Neural crest cell (in vitro differentiated cells): ENCODE measurements at regions not wholly inside any gene's neighbourhood (a gene's known extent, or its start where the extent isn't known, plus 50 kb on each side); places are given as distances from the start of the nearest gene placed in this dataset.
A peak's percentile ranks its signal among the peaks of the same experiment; 100 is the strongest.

Source experiments
- DNase-seq: peaks from one replicate; pipeline ENCODE4 v3.0.0; 2021; ENCODE audit warnings: low read depth, mixed read lengths, low spot score
- H3K27ac Mint-ChIP-seq: one replicate; pipeline ENCODE4 v1.8.0; 2021; ENCODE audit warnings: mild to moderate bottlenecking, mixed read lengths; ENCODE audit not compliant: unreplicated experiment
- H3K27me3 Mint-ChIP-seq: 2 replicates; pipeline ENCODE4 v1.8.0; 2021; ENCODE audit warnings: low read depth, mild to moderate bottlenecking, mixed read lengths
- H3K36me3 Mint-ChIP-seq: 2 replicates; pipeline ENCODE4 v1.8.0; 2021; ENCODE audit warnings: low read depth, mild to moderate bottlenecking, mixed read lengths
- H3K4me1 Mint-ChIP-seq: 2 replicates; pipeline ENCODE4 v1.8.0; 2021; ENCODE audit warnings: mixed read lengths
- H3K4me3 Mint-ChIP-seq: one replicate; pipeline ENCODE4 v1.8.0; 2021; ENCODE audit warnings: mild to moderate bottlenecking, mixed read lengths
- H3K9me3 Mint-ChIP-seq: 2 replicates; pipeline ENCODE4 v1.8.0; 2021; ENCODE audit warnings: mixed read lengths
- TF ChIP-seq, protein P1 (sequence below): fragments of 200-600 bp; sonication (generic); conservative IDR thresholded peaks from 2 replicates; pipeline ENCODE4 v1.5.0; 2021; ENCODE audit warnings: antibody characterized with exemption, mild to moderate bottlenecking

DNA sequence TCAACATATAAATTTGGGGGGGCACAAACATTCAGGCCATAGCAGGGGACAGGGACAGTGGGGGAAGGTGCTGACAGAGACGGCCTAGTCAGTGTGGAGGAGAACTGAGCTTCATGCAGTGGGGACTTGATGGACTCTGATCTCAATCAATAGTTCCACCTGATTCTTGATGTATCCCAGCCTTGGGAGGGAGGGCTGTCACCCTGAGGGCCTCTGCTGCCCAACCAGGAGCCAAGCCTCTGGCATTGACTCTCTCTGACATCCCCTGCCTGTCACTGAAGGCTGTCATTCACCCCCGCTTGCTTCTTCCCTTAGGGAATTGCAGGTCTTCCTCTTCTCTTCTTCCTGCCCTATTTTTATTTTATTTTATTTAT lies 180.6 kb upstream of the TAB2 start:
- Mint-ChIP-seq H3K4me3 (no peak overlapping the region), H3K36me3 (peaks cover 3% of the 10 kb centered on the region), H3K27ac (no peak overlapping the region), H3K9me3 (peaks cover 6% of the 10 kb centered on the region), H3K27me3 (no peaks in the 10 kb centered on the region), H3K4me1 (peaks cover 6% of the 10 kb centered on the region)
- TF ChIP-seq, protein P1, sequence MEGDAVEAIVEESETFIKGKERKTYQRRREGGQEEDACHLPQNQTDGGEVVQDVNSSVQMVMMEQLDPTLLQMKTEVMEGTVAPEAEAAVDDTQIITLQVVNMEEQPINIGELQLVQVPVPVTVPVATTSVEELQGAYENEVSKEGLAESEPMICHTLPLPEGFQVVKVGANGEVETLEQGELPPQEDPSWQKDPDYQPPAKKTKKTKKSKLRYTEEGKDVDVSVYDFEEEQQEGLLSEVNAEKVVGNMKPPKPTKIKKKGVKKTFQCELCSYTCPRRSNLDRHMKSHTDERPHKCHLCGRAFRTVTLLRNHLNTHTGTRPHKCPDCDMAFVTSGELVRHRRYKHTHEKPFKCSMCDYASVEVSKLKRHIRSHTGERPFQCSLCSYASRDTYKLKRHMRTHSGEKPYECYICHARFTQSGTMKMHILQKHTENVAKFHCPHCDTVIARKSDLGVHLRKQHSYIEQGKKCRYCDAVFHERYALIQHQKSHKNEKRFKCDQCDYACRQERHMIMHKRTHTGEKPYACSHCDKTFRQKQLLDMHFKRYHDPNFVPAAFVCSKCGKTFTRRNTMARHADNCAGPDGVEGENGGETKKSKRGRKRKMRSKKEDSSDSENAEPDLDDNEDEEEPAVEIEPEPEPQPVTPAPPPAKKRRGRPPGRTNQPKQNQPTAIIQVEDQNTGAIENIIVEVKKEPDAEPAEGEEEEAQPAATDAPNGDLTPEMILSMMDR, result no peak
- no peak for DNase-seq

DNA sequence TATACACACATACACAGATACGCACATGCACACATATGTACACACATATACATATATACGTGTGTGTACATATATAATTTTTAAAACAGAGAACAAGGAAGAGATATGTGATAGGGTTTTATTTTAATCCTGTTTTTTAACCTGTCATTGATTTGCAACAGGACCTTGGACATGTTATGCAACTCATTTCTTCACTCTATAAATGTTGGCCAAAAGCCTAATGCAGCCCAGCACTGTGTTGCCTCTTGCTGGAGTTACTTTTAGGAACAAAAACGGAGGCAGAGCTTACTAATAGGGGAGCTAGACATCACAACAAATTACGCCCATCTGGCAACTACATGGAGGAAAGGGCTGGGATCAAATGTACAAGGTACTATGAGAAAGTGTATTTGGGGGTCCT lies 179.9 kb upstream of the TAB2 start:
- Mint-ChIP-seq H3K27ac (no peak overlapping the region), H3K4me3 (no peak overlapping the region), H3K4me1 (peaks cover 6% of the 10 kb centered on the region)

DNA sequence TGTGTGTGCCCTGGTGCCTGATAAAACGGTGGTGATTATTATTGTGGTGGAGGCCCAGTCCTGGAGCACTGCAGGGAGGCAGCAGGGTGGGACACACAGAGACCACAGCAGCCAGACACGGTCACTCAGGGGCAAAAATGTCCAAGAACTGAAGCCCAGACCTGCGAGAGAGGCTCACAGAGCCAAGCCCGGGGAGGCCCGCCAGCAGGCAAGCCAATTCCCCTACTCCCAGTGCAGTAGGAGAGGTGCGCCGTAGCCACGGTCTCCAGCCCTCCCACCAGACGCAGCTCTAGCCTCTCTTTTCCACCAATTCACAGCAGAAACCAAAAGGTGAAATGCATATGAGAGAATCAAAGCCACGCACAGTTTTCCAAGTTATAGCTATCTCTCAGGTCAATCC lies 179.4 kb upstream of the TAB2 start:
- no peak overlapping the region for H3K4me3 Mint-ChIP-seq
- TF ChIP-seq, protein P1, result no peak
- peaks cover 3% of the 10 kb centered on the region for H3K36me3 Mint-ChIP-seq
- no peaks in the 10 kb centered on the region for H3K27me3 Mint-ChIP-seq
- H3K27ac Mint-ChIP-seq, result no peak overlapping the region
- DNase-seq, result no peak
- peaks cover 6% of the 10 kb centered on the region for H3K4me1 Mint-ChIP-seq
- no peaks in the 10 kb centered on the region for H3K9me3 Mint-ChIP-seq

More for the DNA sequence above, 179.9 kb upstream of the TAB2 start:
- Mint-ChIP-seq H3K36me3 (peaks cover 3% of the 10 kb centered on the region), H3K27me3 (no peaks in the 10 kb centered on the region), H3K9me3 (no peaks in the 10 kb centered on the region)
- DNase-seq, result no peak
- TF ChIP-seq, protein P1, result no peak

DNA sequence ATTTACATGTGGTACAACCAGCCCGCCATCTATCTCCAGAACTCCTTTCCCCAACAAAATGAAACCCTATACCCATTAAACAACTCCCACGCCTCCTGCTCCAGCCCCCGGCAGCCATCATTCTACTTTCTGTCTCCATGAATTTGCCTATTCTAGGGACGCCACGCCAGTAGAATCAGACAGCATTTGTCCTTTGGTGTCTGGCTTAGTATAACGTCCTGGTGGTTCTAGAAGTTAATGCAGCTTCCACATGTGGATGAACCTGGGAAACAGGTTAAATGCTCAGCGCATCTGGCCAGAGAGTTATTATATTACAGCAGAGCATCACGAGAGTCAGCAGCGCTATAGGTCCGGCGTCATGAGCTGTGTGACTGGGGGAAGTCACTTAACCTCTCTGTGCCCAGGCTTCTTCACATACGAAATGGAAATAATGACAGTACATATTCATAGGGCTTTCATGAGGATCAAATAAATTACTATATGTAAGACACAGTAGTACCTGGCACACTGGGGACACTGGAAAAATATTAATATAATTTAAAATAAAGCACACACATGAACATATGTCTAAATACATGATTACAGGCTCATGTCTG lies 178.7 kb upstream of the TAB2 start:
- peaks cover 3% of the 10 kb centered on the region for H3K36me3 Mint-ChIP-seq
- H3K4me1 Mint-ChIP-seq, result peaks cover 6% of the 10 kb centered on the region
- H3K27ac Mint-ChIP-seq, result peak overlapping the region; percentile 21
- no peaks in the 10 kb centered on the region for H3K9me3 Mint-ChIP-seq
- H3K4me3 Mint-ChIP-seq, result no peak overlapping the region
- TF ChIP-seq, protein P1, result peak; percentile 33
- no peak for DNase-seq
- H3K27me3 Mint-ChIP-seq, result no peaks in the 10 kb centered on the region

DNA sequence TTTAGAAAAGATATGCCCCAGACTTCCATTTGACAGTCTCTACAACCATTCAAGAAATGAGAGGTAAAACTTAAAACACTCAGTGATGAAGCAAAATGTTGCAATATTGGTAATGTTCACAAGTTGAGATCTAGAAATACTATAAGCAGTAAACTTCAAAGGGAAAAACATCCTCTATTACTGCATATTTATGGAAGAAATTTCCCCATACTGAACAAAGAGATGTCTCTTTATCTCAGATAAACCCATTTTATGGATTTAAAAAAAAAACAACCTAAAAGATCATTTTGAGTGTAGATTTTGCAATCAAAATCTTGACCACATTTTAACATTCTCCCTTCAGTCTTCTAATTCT lies 177.8 kb upstream of the TAB2 start:
- Mint-ChIP-seq H3K27ac (no peak overlapping the region), H3K4me3 (no peak overlapping the region), H3K36me3 (peaks cover 3% of the 10 kb centered on the region), H3K9me3 (no peaks in the 10 kb centered on the region), H3K4me1 (peaks cover 6% of the 10 kb centered on the region), H3K27me3 (no peaks in the 10 kb centered on the region)
- TF ChIP-seq, protein P1, result no peak
- DNase-seq, result no peak
